Gastroesophageal sphincter (tissue), 3 donors: ENCODE measurements at regions not wholly inside any gene's neighbourhood (a gene's known extent, or its start where the extent isn't known, plus 50 kb on each side); places are given as distances from the start of the nearest gene placed in this dataset.

ENCODE experiments used
- POLR2A ChIP-seq, 2 donors: fragments of 450-650 bp; IDR thresholded peaks; one replicate each; pipeline ENCODE4 v1.6.1; 2017; ENCODE audit warnings: antibody characterized with exemption in 2 of 2, mild to moderate bottlenecking in 2 of 2, moderate library complexity in 1 of 2
- TF ChIP-seq, protein P1 (sequence below), 4 experiments: fragments of 200-600 bp in 2 of 4; fragments of 450-650 bp in 2 of 4; sonication (generic) in 1 of 4; IDR thresholded peaks; one replicate each; pipeline ENCODE4 v1.5.1; 2017 to 2019; ENCODE audit warnings: antibody characterized with exemption in 4 of 4, mild to moderate bottlenecking in 2 of 4, moderate library complexity in 2 of 4

DNA sequence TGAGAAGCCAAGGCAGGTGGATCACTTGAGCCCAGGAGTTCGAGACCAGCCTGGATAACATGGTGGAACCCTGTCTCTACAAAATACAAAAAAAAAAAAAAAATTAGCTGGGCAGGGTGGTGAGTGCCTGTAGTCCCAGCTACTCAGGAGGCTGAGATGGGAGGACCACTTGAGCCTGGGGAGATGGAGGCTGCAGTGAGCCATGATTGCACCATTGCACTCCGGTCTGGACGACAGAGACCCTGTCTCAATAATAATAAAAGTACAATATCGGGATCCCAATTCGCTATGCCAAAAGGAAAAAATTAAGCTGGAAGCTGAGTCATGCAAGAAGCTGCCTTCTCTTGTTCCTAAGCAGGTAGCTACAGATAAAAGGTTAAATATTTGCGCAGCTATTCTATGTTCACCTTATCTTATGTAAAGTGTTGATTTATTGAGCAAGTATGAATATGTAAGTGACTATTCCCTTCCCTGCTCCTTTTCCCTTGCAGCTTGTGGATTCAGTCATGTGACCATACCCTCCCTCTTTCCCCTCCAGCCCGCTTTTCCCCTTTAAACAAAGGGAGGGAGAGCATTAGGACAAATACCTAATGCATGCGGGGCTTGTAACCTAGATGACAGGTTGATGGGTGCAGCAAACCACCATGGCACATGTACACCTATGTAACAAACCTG lies 112.0 kb downstream of the LITAF start:
- TF ChIP-seq, protein P1, sequence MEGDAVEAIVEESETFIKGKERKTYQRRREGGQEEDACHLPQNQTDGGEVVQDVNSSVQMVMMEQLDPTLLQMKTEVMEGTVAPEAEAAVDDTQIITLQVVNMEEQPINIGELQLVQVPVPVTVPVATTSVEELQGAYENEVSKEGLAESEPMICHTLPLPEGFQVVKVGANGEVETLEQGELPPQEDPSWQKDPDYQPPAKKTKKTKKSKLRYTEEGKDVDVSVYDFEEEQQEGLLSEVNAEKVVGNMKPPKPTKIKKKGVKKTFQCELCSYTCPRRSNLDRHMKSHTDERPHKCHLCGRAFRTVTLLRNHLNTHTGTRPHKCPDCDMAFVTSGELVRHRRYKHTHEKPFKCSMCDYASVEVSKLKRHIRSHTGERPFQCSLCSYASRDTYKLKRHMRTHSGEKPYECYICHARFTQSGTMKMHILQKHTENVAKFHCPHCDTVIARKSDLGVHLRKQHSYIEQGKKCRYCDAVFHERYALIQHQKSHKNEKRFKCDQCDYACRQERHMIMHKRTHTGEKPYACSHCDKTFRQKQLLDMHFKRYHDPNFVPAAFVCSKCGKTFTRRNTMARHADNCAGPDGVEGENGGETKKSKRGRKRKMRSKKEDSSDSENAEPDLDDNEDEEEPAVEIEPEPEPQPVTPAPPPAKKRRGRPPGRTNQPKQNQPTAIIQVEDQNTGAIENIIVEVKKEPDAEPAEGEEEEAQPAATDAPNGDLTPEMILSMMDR (IDR thresholded peaks at IDR 0.05) = no peak
- TF ChIP-seq POLR2A (IDR thresholded peaks at IDR 0.05) = no peak
